ENCODE measurements at regions not wholly inside any gene's neighbourhood (a gene's known extent, or its start where the extent isn't known, plus 50 kb on each side); places are given as distances from the start of the nearest gene placed in this dataset.
"Not testable (repeated sequence)": the region's sequence is repeated elsewhere in the genome, so short reads cannot be mapped to it uniquely, and the experiment has no call there.

DNA sequence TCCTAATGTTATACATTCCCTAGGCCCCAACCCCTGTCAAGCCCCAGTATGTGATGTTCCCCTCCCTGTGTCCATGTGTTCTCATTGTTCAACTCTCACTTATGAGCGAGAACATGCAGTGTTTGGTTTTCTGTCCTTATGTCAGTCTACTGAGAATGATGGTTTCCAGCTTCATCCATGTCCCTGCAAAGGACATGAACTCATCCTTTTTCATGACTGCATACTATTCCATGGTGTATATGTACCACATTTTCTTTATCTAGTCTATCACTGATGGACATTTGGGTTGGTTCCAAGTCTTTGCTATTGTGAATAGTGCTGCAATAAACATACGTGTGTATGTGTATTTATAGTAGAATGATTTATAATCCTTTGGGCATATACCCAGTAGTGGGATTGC, 605.4 kb upstream of the BRINP3 start:
- TF ChIP-seq YY1 (IDR thresholded peaks at IDR 0.05; ENCODE audit: insufficient read depth, insufficient read length); ZNF274 (IDR thresholded peaks at IDR 0.05; ENCODE audit: low read depth, low read length): not testable (repeated sequence)

Data from NT2/D1 (cell line).